HCT116 (cell line): ENCODE measurements at regions not wholly inside any gene's neighbourhood (a gene's known extent, or its start where the extent isn't known, plus 50 kb on each side); places are given as distances from the start of the nearest gene placed in this dataset.
A peak's percentile ranks its signal among the peaks of the same experiment; 100 is the strongest.

ENCODE experiments used
- ATAC-seq: fragments of 200-7000 bp; cut with Tn5 transposase; 2 replicates; pipeline ENCODE4 v1.9.1; 2020; ENCODE audit warnings: mild to moderate bottlenecking, moderate library complexity
- BruUV-seq: library from RNA; stranded (reverse); fragments of 400-500 nt; replicated peaks from 2 replicates; lab custom pipeline; 2021; lab: Mats Ljungman, UMichigan
- CTCF ChIA-PET: fragments of 300-600 bp; sonication (Branson Sonifier 250); formaldehyde crosslinking; loops from one replicate; lab custom pipeline; 2021; ENCODE audit warnings: antibody characterized with exemption; lab: Charles Lee
- POLR2A ChIA-PET: fragments of 300-600, 350-600 bp; sonication (Branson Sonifier 250); formaldehyde crosslinking; loops from one replicate; lab custom pipeline; 2021; ENCODE audit warnings: antibody characterized with exemption; lab: Charles Lee
- RAD21 ChIA-PET, 2 experiments: fragments of 300-600 bp; sonication (Branson Sonifier 250); formaldehyde crosslinking; loops; one replicate each; lab custom pipeline; 2023; ENCODE audit warnings: low total read pairs in 2 of 2; ENCODE audit not compliant: uncharacterized antibody in 2 of 2, unreplicated experiment in 2 of 2, low non-redundant PET in 1 of 2; lab: Charles Lee
- DNase-seq: peaks from one replicate; pipeline ENCODE4 v3.0.0-alpha.2; 2010; ENCODE audit warnings: low read depth, low spot score
- H2AFZ ChIP-seq: fragments of 200-600 bp; shearing (Covaris generic), sonication (generic); 2 replicates; pipeline ENCODE4 v1.6.1; 2017; ENCODE audit warnings: low read depth, mixed run types, mixed read lengths, antibody characterized with exemption, low read length; ENCODE audit not compliant: poor library complexity, severe bottlenecking
- H3K27ac ChIP-seq: 2 replicates; pipeline ENCODE4 v1.5.1; 2012; ENCODE audit warnings: low read depth, low read length
- H3K27me3 ChIP-seq: fragments of 200-600 bp; sonication (generic); 2 replicates; pipeline ENCODE4 v1.6.1; 2016; ENCODE audit warnings: mixed run types, low read length, mixed read lengths; ENCODE audit not compliant: insufficient read depth
- H3K36me3 ChIP-seq, 2 experiments: fragments of 200-500 bp in 1 of 2; fragments of 200-600 bp in 1 of 2; sonication (Bioruptor generic) in 1 of 2; sonication (generic) in 1 of 2; 2 replicates each; pipeline versions ENCODE4 v1.5.1 to v1.6.1; 2014 to 2016; ENCODE audit warnings: low read length in 2 of 2, inconsistent platforms in 1 of 2, mixed read lengths in 1 of 2, mixed run types in 1 of 2; ENCODE audit not compliant: insufficient read depth in 2 of 2, control insufficient read depth in 1 of 2
- H3K4me1 ChIP-seq, 2 experiments: fragments of 200-600 bp in 1 of 2; sonication (generic) in 1 of 2; 2 replicates each; pipeline versions ENCODE4 v1.5.1 to v1.6.1; 2012 to 2017; ENCODE audit warnings: low read length in 2 of 2, inconsistent platforms in 1 of 2, mild to moderate bottlenecking in 1 of 2, mixed read lengths in 1 of 2, mixed run types in 1 of 2, moderate library complexity in 1 of 2; ENCODE audit not compliant: insufficient read depth in 2 of 2, control insufficient read depth in 1 of 2
- H3K4me2 ChIP-seq: fragments of 200-600 bp; sonication (generic); 2 replicates; pipeline ENCODE4 v1.6.1; 2017; ENCODE audit warnings: mixed run types, low read length, mixed read lengths
- H3K4me3 ChIP-seq, 2 experiments: fragments of 200-600 bp in 1 of 2; sonication (generic) in 1 of 2; replicated peaks in 1 of 2; 2 replicates each; pipeline ENCODE4 v1.5.1; 2011 to 2016; ENCODE audit warnings: low read length in 2 of 2, control low read depth in 1 of 2, low read depth in 1 of 2, mild to moderate bottlenecking in 1 of 2, mixed read lengths in 1 of 2, mixed run types in 1 of 2
- H3K79me2 ChIP-seq: fragments of 200-600 bp; sonication (generic); 2 replicates; pipeline ENCODE4 v1.6.1; 2017; ENCODE audit warnings: mild to moderate bottlenecking, mixed run types, low read length, moderate library complexity, mixed read lengths; ENCODE audit not compliant: insufficient read depth
- H3K9ac ChIP-seq: fragments of 200-600 bp; sonication (generic); 2 replicates; pipeline ENCODE4 v1.6.1; 2016; ENCODE audit warnings: low read length, mixed read lengths
- H3K9me2 ChIP-seq: fragments of 200-600 bp; sonication (generic), shearing (Covaris generic); 2 replicates; pipeline ENCODE4 v1.6.1; 2017; ENCODE audit warnings: mixed run types, mild to moderate bottlenecking, moderate library complexity; ENCODE audit not compliant: insufficient read depth
- H3K9me3 ChIP-seq, 2 experiments: fragments of 200-500 bp in 1 of 2; fragments of 200-600 bp in 1 of 2; sonication (Bioruptor generic) in 1 of 2; sonication (generic) in 1 of 2; 2 replicates each; pipeline ENCODE4 v1.6.1; 2014 to 2017; ENCODE audit warnings: low read length in 2 of 2, mixed read lengths in 2 of 2, inconsistent platforms in 1 of 2, low read depth in 1 of 2, mild to moderate bottlenecking in 1 of 2, mixed run types in 1 of 2, moderate library complexity in 1 of 2; ENCODE audit not compliant: control insufficient read depth in 1 of 2, insufficient read depth in 1 of 2
- H4K20me1 ChIP-seq: fragments of 200-600 bp; sonication (generic), shearing (Covaris generic); 2 replicates; pipeline ENCODE4 v1.6.1; 2017; ENCODE audit warnings: mixed run types, mild to moderate bottlenecking, moderate library complexity; ENCODE audit not compliant: insufficient read depth
- CBX3 ChIP-seq: IDR thresholded peaks from 2 replicates; pipeline ENCODE4 v1.6.1; 2012; ENCODE audit warnings: low read depth
- CTCF ChIP-seq, 3 experiments: fragments of 200-600 bp in 1 of 3; sonication (generic) in 1 of 3; IDR thresholded peaks in 2 of 3; conservative IDR thresholded peaks in 1 of 3; 2 replicates each; pipeline ENCODE4 v1.5.1; 2012 to 2017; ENCODE audit warnings: low read depth in 2 of 3, low read length in 2 of 3, antibody characterized with exemption in 1 of 3, borderline replicate concordance in 1 of 3, control low read depth in 1 of 3, mild to moderate bottlenecking in 1 of 3, mixed read lengths in 1 of 3, mixed run types in 1 of 3, moderate library complexity in 1 of 3; ENCODE audit not compliant: insufficient read depth in 1 of 3
- ELF1 ChIP-seq: IDR thresholded peaks from 2 replicates; pipeline ENCODE4 v1.6.1; 2012; ENCODE audit warnings: low read depth, borderline replicate concordance
- EZH2 ChIP-seq: fragments of 200-600 bp; sonication (generic); IDR thresholded peaks from 2 replicates; pipeline ENCODE4 v1.6.1; 2017; ENCODE audit warnings: antibody characterized with exemption, mixed run types
- EZH2phosphoT487 ChIP-seq: fragments of 200-600 bp; IDR thresholded peaks from 2 replicates; pipeline ENCODE4 v1.6.1; 2018; ENCODE audit warnings: antibody characterized with exemption, borderline replicate concordance
- MAX ChIP-seq: IDR thresholded peaks from 2 replicates; pipeline ENCODE4 v1.6.1; 2012
- POLR2A ChIP-seq: IDR thresholded peaks from 2 replicates; pipeline ENCODE4 v1.7.0; 2011; ENCODE audit warnings: borderline replicate concordance; ENCODE audit not compliant: insufficient read depth, insufficient read length; ENCODE audit errors: extremely low read depth
- POLR2AphosphoS5 ChIP-seq: IDR thresholded peaks from 2 replicates; pipeline ENCODE4 v1.6.1; 2011; ENCODE audit warnings: mild to moderate bottlenecking, low read depth, low read length, moderate library complexity
- SIN3A ChIP-seq: IDR thresholded peaks from 2 replicates; pipeline ENCODE4 v1.6.1; 2012; ENCODE audit warnings: low read depth
- SRF ChIP-seq: IDR thresholded peaks from 2 replicates; pipeline ENCODE4 v1.6.1; 2012; ENCODE audit warnings: low read depth
- TCF7L2 ChIP-seq: IDR thresholded peaks from 2 replicates; pipeline ENCODE4 v1.7.0; 2011; ENCODE audit warnings: borderline replicate concordance, inconsistent platforms; ENCODE audit not compliant: insufficient read depth, insufficient read length; ENCODE audit errors: extremely low read depth
- YY1 ChIP-seq: IDR thresholded peaks from 2 replicates; pipeline ENCODE4 v1.6.1; 2011; ENCODE audit warnings: low read length, low read depth, moderate library complexity, mild to moderate bottlenecking; ENCODE audit not compliant: insufficient replicate concordance; ENCODE audit errors: extremely low read depth
- ZBTB33 ChIP-seq: IDR thresholded peaks from 2 replicates; pipeline ENCODE4 v1.6.1; 2011; ENCODE audit warnings: mild to moderate bottlenecking, low read length, moderate library complexity; ENCODE audit not compliant: insufficient replicate concordance; ENCODE audit errors: extremely low read depth
- intact Hi-C: fragments of 100-400 bp; cut with micrococcal nuclease; formaldehyde crosslinking; loops from 2 replicates; pipeline ENCODE4 v1.10.0; 2022
- TF ChIP-seq, protein P1 (sequence below): IDR thresholded peaks from 2 replicates; pipeline ENCODE4 v1.6.1; 2012; ENCODE audit warnings: low read depth

DNA sequence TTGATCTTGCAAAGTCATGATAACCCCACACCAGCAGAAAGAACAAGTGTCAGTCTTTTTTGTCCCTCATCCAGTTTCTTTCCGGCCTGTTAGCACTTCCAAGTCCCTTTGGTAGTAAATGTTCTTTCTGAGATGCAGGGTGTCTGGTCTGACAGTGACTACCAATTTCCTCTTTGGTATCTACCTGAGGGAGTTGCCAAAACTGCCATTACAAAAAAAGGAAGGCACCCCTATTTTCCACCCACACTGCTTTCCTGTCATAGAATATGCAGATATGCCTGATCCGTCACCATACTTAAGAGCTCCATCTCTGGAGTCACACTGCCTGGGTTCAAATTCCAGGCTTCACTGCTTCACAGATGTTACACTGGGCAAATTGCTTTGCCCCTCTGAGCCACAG is 72.4 kb downstream of the ZNF281 start (continued):
- TF ChIP-seq ZBTB33 = no peak
- TF ChIP-seq CTCF (IDR thresholded peaks at IDR 0.05 in 2 of 3, conservative IDR thresholded peaks at IDR 0.05 in 1 of 3; ENCODE audit: borderline replicate concordance in 1 of 3, insufficient read depth in 1 of 3, low read depth in 2 of 3, low read length in 2 of 3) = no peak
- TF ChIP-seq SIN3A = no peak

DNA sequence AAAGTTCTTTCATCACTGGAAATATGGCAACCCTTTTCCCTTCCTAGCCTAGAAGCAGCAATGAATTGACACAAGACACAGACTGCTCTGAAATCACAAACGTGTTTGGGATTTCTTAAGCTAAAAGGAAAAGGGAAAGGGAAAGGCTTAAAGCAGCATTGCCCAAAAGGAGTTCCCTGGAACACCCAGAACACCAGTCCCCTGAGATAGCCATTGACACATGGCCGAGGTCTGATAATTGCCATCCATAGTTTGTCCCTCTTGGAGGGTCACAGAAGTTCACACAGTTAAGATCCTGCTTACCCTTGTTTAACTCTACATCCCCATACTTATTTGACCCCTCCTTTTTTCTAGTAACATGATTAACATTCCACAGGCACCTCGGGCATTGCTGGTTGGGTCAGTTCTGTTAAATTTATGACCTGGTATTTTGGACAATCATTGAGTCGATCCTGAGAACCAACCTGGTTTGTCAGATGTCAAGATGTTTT is 72.9 kb downstream of the ZNF281 start:
- POLR2A ChIA-PET = no interaction called here
- Histone ChIP-seq H3K4me2 (peak overlapping the region; percentile 43), H3K4me3 (no peak overlapping the region; a peak in 1 of 4 replicates), H3K36me3 (no peaks in the 10 kb centered on the region), H3K4me1 (peaks cover 18 to 36% of the 10 kb centered on the region in 2 experiments), H3K27ac (no peak overlapping the region), H3K27me3 (no peaks in the 10 kb centered on the region), H2AFZ (peak overlapping the region; percentile 43), H3K79me2 (no peaks in the 10 kb centered on the region), H3K9me2 (no peaks in the 10 kb centered on the region), H3K9me3 (no peaks in the 10 kb centered on the region), H4K20me1 (no peaks in the 10 kb centered on the region), H3K9ac (no peak overlapping the region)
- DNase-seq (no peak), ATAC-seq (0 out of 2 replicates have a peak, but pooled peaks have one; percentile 19)
- no TSS peak for BruUV-seq
- CTCF ChIA-PET = no interaction called here
- intact Hi-C loops = no loop called here
- RAD21 ChIA-PET = interaction anchor here in 1 of 2 experiments (0.6 kb wide), 1 partner anchor 172 kb away, joined by 3 read pairs; no protein-coding TSS in a partner anchor
- TF ChIP-seq POLR2AphosphoS5 (no peak), ZBTB33 (no peak), CBX3 (no peak), MAX (no peak), EZH2 (no peak), YY1 (no peak), TCF7L2 (no peak), POLR2A (no peak), SRF (no peak), ELF1 (no peak), EZH2phosphoT487 (no peak)
- TF ChIP-seq, protein P1, sequence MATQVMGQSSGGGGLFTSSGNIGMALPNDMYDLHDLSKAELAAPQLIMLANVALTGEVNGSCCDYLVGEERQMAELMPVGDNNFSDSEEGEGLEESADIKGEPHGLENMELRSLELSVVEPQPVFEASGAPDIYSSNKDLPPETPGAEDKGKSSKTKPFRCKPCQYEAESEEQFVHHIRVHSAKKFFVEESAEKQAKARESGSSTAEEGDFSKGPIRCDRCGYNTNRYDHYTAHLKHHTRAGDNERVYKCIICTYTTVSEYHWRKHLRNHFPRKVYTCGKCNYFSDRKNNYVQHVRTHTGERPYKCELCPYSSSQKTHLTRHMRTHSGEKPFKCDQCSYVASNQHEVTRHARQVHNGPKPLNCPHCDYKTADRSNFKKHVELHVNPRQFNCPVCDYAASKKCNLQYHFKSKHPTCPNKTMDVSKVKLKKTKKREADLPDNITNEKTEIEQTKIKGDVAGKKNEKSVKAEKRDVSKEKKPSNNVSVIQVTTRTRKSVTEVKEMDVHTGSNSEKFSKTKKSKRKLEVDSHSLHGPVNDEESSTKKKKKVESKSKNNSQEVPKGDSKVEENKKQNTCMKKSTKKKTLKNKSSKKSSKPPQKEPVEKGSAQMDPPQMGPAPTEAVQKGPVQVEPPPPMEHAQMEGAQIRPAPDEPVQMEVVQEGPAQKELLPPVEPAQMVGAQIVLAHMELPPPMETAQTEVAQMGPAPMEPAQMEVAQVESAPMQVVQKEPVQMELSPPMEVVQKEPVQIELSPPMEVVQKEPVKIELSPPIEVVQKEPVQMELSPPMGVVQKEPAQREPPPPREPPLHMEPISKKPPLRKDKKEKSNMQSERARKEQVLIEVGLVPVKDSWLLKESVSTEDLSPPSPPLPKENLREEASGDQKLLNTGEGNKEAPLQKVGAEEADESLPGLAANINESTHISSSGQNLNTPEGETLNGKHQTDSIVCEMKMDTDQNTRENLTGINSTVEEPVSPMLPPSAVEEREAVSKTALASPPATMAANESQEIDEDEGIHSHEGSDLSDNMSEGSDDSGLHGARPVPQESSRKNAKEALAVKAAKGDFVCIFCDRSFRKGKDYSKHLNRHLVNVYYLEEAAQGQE = no peak
